Fibroblast of skin of abdomen (primary cell): ENCODE measurements at regions not wholly inside any gene's neighbourhood (a gene's known extent, or its start where the extent isn't known, plus 50 kb on each side); places are given as distances from the start of the nearest gene placed in this dataset.
"Not testable (repeated sequence)": the region's sequence is repeated elsewhere in the genome, so short reads cannot be mapped to it uniquely, and the experiment has no call there.

Source experiments
- DNase-seq: peaks from one replicate; pipeline ENCODE4 v3.0.0-alpha.2; 2013

DNA sequence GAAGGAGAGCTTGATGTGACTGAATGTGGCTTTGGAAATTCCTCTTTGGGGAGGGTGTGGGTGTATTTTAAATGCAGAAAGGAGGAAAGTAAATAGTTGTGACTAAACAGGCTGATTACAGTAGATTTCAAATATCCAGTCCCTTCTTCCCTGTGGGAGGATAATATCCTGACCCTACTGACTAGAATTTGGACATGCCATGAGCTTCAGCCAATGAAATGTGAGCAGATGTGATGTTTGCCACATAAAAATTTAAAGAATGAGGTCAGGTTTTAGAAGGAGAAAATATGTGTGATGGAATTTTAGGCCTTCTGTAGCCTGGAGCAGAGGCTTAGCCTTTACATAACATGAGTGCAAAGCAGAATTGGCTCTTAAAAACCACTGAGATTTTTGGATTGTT lies 1218.9 kb downstream of the ROBO2 start:
- DNase-seq, result peak; percentile 94

- DNase-seq, result no peak
Observed at GRCh38 chr3:78260388-78260787, 1220.5 kb downstream of the ROBO2 start.

DNA sequence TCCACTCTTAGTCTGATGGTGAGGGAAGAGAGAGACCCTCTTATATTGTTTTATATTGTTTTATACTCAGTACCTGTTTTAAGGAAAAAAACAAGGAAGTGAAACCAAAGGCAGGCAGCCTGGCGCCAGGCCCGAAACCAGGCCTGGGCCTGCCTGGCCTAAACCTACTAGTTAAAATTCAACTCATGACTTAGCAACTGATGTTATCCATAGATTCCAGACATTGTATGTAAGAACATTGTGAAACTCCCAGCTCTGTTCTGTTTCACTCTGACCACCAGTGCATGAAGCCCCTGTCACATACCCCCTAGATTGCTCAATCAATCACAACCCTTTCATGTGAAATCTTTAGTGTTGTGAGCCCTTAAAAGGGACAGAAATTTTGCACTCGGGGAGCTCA lies 1226.7 kb downstream of the ROBO2 start:
- not testable (repeated sequence) for DNase-seq

- no peak for DNase-seq
Observed at GRCh38 chr3:78267235-78267634, 1227.3 kb downstream of the ROBO2 start.

- DNase-seq, result no peak
Observed at GRCh38 chr3:78268087-78268486, 1228.2 kb downstream of the ROBO2 start.

GRCh38 chr3:78268716-78269668 lies 1229.1 kb downstream of the ROBO2 start:
- DNase-seq, result no peak

DNA sequence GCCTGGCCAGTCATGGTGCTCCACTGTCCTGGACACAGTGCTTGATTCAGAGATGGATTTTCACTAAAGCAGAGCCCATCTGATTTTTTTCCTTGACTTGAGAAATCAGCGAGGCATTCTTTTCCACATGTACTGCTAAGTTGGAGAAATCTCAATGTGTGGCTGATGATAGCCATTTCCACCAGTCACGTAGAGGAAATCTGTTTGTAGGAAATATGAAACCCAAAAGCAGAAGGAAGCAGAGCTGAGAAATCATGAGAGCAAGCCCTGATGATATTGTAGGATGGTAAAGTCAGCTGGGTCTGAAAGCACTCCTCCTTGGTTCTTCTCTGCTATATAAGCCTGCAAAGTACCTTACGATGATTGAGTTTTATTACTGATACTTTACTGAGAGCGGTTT lies 1233.4 kb downstream of the ROBO2 start:
- DNase-seq, result no peak

GRCh38 chr3:78274475-78275065 lies 1234.7 kb downstream of the ROBO2 start:
- DNase-seq, result no peak

GRCh38 chr3:78275420-78275852 lies 1235.5 kb downstream of the ROBO2 start:
- DNase-seq, result no peak

DNA sequence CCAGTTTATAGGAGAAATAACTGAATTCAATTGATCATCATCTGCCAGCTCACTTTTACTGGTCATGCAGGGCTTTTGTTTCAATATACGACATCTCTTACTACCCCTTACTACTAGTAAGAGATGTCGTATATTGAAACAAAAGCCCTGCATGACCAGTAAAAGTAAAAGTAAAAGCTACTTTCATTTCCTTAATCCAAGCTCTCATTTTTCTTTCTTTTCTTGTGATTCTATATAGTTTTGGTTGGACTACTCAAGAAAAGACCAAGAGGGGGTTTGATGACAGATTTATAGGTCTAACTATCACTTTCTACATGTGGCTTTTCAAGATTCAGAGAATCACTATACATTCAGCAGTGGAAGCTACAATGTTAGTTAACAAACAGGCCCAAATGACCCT lies 1237.3 kb downstream of the ROBO2 start:
- DNase-seq, result no peak

DNA sequence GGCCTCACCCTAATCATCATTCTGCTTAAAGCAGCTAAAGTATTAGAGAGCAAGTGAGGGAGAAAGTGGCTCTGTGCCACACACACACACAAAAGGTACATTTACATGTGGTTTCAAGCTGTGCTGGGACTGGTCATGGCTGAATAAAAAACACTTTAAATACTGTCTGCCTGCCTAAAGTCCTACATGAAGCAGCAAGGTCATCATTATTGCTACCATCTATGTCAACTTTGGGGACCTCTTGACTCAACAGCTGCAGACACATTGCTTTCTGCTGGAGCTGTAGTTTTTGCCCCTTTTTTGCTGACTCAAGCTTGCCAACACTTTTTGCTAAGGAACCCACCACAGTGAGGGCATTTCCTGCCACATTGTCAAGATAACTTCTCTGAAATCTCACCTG lies 1237.9 kb downstream of the ROBO2 start:
- DNase-seq, result no peak

GRCh38 chr3:78279091-78279490 lies 1239.2 kb downstream of the ROBO2 start:
- no peak for DNase-seq

DNA sequence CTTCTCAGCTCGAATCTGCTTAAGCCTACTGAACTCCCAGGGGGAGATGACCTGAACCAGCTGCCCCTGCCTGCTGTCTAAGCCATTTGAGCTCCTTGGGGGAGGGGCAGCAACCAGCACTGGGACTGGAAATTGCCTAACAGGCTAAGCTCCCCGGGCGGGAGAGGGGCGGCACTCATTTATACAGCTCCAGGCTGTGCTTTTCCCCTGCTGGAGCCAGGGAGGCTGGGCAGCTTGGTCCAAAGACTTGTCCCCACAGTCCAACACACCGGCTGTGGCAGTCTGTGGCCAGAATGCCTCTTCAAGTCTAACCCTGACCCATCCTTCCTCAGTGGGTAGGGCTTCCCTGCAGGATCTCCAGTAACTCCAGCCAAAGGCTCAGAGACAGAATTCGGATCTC lies 1241.5 kb downstream of the ROBO2 start:
- no peak for DNase-seq

DNA sequence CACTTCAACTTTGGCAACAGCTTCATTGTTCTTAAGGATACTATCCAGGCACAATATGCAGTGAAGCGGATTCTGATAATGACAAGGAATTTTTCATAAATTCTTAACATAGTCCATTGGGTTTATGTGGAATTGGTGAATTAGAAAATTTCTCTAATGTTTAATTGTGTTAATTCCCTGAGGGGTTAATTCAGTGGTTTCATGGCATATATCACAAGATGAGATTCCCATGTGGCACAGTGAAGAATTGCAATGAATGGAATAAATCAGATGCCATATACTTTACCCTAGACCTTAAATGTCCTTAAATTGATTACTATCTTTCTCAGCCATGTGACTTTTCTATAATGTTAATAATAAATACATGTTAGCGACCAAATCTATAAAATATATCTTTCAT lies 1244.1 kb downstream of the ROBO2 start:
- no peak for DNase-seq

DNA sequence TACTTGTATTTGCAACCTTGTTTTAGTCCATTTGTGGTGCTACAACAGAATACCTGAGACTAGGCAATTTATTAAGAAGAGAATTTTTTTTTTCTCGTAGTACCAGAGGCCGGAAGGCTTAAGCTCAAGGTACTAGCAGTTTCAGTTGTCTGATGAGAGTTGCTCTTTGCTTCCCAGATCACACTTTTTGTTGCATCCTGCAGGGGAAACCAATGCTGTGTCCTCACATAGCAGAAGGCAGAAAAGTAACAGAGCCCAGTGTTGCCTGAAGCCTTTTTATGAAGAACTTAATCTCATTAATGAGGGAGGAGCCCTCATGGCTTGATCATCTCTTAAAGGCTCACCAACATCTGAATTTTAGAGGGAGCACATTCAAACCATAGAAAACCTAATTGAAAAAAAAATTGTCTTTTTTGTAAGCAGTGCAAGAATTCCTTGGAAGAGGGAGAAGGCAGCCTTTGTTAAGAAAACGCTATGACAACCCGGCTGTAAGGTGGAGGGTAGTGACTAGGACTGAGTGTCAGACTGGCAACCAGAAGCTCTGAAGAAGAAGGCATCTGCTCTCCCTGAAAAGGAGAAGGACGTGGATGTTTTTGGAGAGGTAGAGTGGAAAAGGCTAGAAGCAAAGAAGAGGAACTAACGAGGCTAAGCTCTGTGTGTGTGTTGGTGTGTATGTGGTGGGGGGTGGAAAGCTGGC lies 1245.3 kb downstream of the ROBO2 start:
- no peak for DNase-seq

DNA sequence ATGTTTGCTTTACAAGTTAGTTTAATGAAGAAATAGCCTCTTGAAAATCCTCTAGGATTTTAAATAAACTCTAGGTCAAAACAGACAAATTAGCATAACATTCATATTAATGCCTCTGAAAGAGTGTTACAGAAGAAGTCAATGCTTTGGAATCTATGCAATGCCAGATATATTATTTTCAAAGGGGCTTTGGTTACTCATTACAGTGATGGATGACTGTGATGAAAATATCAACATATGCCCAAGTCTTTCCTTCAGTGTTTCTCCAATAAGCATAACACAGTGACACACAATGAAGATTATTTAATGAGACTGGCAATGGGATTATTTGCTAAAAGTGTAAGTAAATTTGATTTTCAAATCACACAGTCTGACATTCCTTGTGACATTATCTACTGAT lies 1247.2 kb downstream of the ROBO2 start:
- DNase-seq, result peak; percentile 70

- no peak for DNase-seq
Observed at GRCh38 chr3:78293284-78293683, 1253.4 kb downstream of the ROBO2 start.

- no peak for DNase-seq
Observed at GRCh38 chr3:78304115-78304514, 1264.2 kb downstream of the ROBO2 start.

DNA sequence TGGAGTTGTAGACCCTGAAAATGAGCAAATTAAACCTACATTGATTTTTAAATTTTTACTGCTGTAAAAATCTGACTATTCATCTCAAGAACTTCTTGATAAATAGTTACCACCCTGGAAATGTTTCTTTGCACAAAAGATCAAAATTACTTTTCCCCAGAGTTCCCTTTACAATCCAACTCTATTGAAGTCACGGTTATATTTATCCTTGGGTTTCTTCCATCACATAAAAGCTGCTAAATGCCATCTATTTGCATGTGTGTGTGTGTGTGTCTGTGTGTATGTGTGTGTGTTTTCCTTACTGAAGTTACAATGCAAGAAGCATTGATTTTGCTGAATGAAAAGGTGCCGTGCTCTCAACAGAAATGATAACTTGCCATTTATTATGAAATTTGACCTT lies 1273.0 kb downstream of the ROBO2 start:
- DNase-seq, result no peak

DNA sequence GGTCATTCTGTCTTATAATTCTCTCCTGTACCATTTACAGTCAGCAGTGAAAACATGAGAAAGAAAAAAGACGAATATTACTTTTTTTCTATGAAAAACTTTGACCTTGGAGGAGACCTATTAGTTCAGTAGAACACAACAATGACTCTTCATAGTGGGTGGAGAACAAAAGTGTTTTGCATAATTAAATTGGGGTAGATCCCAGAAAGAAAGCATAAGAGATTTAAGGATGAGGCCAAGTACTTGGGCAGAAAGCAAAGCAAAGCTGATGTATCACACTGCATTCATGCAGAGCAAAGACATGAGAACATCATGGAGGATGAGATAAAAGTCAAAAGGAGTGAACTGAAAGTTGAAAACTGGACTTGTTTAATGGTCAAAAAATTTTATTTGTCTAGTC lies 1273.4 kb downstream of the ROBO2 start:
- no peak for DNase-seq

DNA sequence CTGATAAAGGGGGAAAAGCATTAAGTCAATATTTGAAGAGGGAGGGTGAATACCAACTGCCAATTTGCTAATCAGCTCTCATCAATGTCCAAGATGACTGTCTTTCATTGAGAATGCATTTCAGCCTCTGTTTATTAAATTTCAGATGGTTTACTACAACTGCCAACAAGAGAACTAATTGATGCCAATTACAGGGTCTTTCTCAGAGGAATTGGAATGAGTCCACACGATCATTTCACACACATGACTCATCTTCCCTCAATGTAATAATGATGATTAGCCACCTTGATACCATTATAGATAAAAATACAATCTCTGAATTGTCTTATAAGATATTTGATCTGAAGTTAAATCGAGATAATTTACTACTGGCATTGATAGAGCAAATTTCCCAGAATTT lies 1274.4 kb downstream of the ROBO2 start:
- no peak for DNase-seq

DNA sequence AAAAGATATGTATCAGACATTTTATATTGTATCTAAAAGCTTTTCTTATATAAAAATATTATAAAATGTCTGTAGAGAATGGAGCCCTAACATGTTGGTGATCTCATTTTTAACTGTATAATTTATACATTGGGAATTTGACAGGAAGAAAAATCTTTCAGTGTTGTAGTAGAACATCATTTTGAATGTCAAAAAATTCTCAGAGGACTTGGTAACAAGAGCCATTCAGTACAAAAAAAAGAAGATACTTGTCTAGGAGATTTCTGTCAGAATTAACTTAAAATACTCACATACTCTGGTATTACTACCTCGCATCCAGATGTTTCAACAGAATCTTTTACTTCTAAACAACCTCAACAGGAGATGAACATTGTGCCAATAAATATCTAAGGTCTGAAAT lies 1277.9 kb downstream of the ROBO2 start:
- no peak for DNase-seq

- DNase-seq, result no peak
Observed at GRCh38 chr3:78322780-78323179, 1282.9 kb downstream of the ROBO2 start.

- DNase-seq, result peak; percentile 25
Observed at GRCh38 chr3:78337801-78338211, 1297.9 kb downstream of the ROBO2 start.
